SK-N-DZ (cell line): ENCODE measurements at regions not wholly inside any gene's neighbourhood (a gene's known extent, or its start where the extent isn't known, plus 50 kb on each side); places are given as distances from the start of the nearest gene placed in this dataset.

Source experiments
- DNase-seq: peaks from one replicate; pipeline ENCODE4 v3.0.0-alpha.2; 2015; ENCODE audit warnings: low spot score

- no peak for DNase-seq
These were observed 862.2 kb upstream of the DPPA4 start for GRCh38 chr3:110199588-110199943.

- no peak for DNase-seq
These were observed 861.4 kb upstream of the NECTIN3 start for GRCh38 chr3:110210086-110210660.

- no peak for DNase-seq
These were observed 845.0 kb upstream of the NECTIN3 start for GRCh38 chr3:110226645-110227044.

- no peak for DNase-seq
These were observed 843.6 kb upstream of the NECTIN3 start for GRCh38 chr3:110227991-110228390.

- DNase-seq, result no peak
These were observed 836.8 kb upstream of the NECTIN3 start for GRCh38 chr3:110234831-110235230.

GRCh38 chr3:110236976-110237610 lies 834.5 kb upstream of the NECTIN3 start:
- no peak for DNase-seq

GRCh38 chr3:110243081-110243480 lies 828.5 kb upstream of the NECTIN3 start:
- DNase-seq, result no peak

- DNase-seq, result no peak
These were observed 824.7 kb upstream of the NECTIN3 start for GRCh38 chr3:110246796-110247376.

GRCh38 chr3:110248666-110249065 lies 823.0 kb upstream of the NECTIN3 start:
- no peak for DNase-seq

GRCh38 chr3:110253794-110254193 lies 817.8 kb upstream of the NECTIN3 start:
- DNase-seq, result no peak

- DNase-seq, result no peak
These were observed 817.0 kb upstream of the NECTIN3 start for GRCh38 chr3:110254591-110254990.

GRCh38 chr3:110261141-110261540 lies 810.5 kb upstream of the NECTIN3 start:
- DNase-seq, result no peak

GRCh38 chr3:110262896-110263295 lies 808.7 kb upstream of the NECTIN3 start:
- no peak for DNase-seq

GRCh38 chr3:110265302-110265701 lies 806.3 kb upstream of the NECTIN3 start:
- no peak for DNase-seq

GRCh38 chr3:110267304-110267845 lies 804.2 kb upstream of the NECTIN3 start:
- no peak for DNase-seq

- DNase-seq, result no peak
These were observed 799.1 kb upstream of the NECTIN3 start for GRCh38 chr3:110272525-110272924.

- DNase-seq, result no peak
These were observed 779.6 kb upstream of the NECTIN3 start for GRCh38 chr3:110291886-110292501.

- no peak for DNase-seq
These were observed 778.0 kb upstream of the NECTIN3 start for GRCh38 chr3:110293660-110294059.

GRCh38 chr3:110296885-110297284 lies 774.7 kb upstream of the NECTIN3 start:
- no peak for DNase-seq

- DNase-seq, result peak; percentile 92
These were observed 769.8 kb upstream of the NECTIN3 start for GRCh38 chr3:110301781-110302180.

GRCh38 chr3:110307065-110307809 lies 764.4 kb upstream of the NECTIN3 start:
- no peak for DNase-seq

GRCh38 chr3:110311541-110311940 lies 760.1 kb upstream of the NECTIN3 start:
- no peak for DNase-seq
